ENCODE measurements at regions not wholly inside any gene's neighbourhood (a gene's known extent, or its start where the extent isn't known, plus 50 kb on each side); places are given as distances from the start of the nearest gene placed in this dataset.
"Not testable (repeated sequence)": the region's sequence is repeated elsewhere in the genome, so short reads cannot be mapped to it uniquely, and the experiment has no call there.

- TF ChIP-seq CTCF (IDR thresholded peaks at IDR 0.05 in 4 of 5, conservative IDR thresholded peaks at IDR 0.05 in 1 of 5); POLR2A (IDR thresholded peaks at IDR 0.05): not testable (repeated sequence)
These were observed 81.1 kb upstream of the VKORC1L1 start for GRCh38 chr7:65791788-65792187.
